ENCODE measurements at regions not wholly inside any gene's neighbourhood (a gene's known extent, or its start where the extent isn't known, plus 50 kb on each side); places are given as distances from the start of the nearest gene placed in this dataset.

DNA sequence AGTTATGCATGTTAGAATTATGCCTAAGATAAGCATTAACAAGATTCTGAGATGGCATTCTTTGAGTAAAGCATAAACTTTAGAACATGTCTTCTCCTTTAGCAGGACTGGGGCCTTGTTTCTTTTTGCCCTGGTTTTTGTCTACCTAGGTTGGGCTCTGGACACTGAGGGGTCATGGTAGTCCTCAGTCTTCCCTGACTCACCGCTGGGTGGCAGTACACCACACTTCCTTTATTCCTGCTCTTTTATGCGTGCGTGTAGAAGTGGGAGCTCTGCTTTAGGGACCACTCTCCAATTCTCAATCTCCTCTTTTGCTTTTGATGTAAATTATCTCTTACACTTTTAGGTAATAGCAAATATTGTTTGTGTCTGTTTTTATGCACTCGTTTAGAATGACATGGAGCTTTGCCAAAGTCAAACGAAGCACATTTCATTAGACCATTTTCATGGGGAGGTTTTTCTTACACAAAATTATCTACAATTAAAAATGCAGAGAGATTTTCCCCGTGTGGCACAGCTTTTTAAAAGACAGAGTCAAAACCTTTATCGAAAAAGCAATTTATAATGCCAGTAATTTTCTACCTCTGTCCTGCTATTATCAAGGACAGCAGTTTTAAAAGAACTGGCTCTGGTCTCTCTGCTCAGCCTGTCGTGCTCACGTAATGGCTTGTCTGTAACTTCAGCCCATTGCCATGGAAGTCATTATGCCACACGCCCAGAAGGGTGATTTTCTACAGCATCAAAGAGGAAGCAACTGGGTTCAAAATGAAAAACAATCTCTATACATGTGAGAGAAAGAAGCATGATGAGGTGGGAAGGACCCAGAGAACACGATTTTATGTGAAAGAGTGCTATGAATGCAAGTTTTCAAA lies 413.9 kb downstream of the COG6 start:
- in situ Hi-C loops (cut with HindIII; ENCODE audit: low sequenced_read_pairs): no loop called here

DNA sequence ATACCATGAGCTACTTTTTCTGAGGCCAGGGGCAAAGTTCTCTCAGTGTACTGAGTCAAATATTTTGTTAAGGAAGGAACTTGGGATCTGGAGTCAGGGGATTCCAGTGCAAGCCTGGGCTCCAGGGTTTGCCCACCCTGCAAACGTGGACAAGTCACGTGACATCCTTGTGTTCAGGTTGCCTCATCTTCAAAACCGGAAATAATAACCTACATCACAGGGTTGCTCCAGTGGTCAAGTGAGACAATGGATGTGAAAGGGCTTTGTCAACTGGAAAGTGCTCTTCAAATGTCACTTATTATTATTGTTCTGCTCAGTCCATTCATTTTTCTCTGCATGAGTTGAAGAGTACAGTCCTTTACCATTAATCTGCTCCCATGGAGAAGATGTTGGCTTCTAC lies 414.9 kb downstream of the COG6 start:
- in situ Hi-C loops (cut with HindIII; ENCODE audit: low sequenced_read_pairs): no loop called here

DNA sequence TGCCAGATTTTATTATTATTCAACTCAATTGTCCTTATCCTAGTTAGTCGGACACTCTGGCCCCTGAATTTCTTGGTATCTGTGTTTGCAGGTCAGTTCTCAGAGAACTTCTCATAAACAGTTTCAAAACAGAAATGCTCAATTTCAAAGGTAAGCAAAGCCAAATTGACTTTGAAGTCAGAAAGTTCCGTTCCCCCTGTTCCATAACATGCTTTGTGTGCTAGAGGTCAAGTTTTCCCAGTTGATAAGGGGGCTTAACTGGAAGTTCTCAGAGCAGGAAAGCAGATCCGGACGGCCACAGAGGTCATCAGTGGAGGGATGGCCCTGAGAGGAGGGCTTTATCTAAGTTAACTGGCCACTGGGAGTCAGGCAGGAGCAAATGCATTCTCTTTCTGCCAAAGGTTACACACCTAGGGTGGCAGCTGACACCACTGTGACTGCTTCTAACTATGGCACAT lies 417.2 kb downstream of the COG6 start:
- in situ Hi-C loops (cut with HindIII; ENCODE audit: low sequenced_read_pairs): no loop called here

DNA sequence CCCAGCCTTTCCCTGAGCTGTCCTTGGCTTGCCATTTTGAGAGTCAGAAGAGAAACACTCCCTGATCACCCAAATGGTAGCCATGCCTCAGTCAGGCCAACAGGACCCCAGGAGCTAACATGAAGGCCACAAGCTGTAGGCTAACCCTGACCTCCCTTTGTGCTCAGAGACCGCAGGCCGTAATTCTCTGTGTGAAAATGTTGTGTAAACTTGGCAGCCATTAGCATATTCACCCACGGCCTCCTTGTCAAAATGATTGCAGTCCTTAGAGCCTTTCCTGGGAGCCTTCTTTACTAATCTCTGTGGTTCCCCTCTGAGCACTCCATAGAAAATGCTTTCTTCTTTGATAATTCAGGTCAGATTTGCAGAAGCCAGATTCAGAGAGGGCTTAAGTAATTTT lies 418.9 kb downstream of the COG6 start:
- in situ Hi-C loops (cut with HindIII; ENCODE audit: low sequenced_read_pairs): no loop called here

DNA sequence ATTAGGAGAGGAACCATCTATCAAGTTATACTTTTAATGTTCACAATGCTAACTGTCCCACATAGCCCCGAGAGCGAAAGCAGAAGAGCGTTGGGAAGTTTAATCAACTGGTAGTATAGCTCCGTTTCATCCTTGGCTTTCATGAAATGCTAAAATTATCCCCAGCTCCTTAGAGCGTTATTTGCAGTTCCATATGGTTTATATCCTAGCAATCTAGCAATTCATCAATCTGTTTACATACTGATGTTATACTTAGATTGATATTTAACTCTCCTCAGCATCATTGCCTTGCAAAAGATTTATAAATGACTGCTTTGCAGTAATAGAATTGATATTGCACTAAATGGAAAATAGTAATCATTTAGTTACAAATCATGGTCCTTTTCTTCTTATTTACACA lies 419.8 kb downstream of the COG6 start:
- in situ Hi-C loops (cut with HindIII; ENCODE audit: low sequenced_read_pairs): no loop called here

DNA sequence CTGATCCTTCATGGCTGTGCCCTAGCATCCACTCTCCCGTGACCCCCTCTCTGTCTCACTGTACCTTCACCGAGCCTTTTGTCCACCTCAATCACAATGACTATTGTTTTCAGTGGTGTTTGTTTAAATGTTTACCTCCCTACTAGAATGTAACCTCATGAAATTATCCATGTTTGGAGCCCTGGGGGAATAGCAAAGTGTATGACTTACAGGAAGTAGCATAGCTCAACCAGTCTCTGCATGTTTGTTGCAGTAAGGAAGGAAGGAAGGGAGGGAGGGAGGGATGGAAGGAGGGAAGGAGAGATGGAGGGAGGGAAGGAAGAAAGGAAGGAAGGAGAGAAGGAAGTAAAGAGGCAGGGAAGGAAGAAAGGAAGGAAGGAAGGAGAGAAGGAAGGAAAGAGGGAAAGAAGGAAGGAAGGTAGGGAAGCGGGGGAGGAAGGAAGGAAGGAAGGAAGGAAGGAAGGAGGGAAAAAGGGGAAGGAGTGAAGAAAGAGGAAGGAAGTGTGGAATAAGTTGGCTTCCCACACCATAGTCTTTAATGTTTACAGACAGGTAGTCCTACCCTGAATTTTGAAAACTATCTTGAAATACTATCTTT lies 421.4 kb downstream of the COG6 start:
- in situ Hi-C loops (cut with HindIII; ENCODE audit: low sequenced_read_pairs): no loop called here

DNA sequence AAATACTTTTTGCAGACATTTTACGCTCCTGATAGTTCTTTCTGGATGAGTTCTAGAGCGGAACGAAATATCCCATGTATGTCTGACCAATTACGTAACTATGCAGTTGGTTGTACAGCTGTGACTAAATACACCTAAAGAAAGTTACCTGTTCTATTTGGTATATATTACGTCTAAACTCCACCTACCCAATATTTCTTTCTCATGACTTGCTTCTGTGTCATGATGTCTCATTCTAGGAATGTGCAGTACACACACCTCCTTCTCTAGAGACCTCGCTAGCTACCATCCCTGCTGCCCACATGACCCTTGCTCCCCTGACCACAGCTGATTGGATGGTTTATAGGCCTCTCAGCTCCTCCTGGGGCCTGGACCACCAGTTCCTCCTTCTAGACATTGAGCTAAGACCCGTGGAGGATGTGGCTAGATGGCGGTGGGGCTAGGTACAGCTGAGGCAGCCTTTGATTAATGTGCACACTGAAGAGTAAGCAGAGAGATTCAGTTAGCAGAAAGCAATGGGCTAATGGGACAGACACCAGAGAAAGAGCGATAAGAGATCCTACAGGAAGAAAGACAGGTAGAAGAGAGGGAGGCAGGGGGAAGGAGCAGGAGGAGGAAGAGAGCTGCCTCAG lies 422.1 kb downstream of the COG6 start:
- in situ Hi-C loops (cut with HindIII; ENCODE audit: low sequenced_read_pairs): no loop called here

DNA sequence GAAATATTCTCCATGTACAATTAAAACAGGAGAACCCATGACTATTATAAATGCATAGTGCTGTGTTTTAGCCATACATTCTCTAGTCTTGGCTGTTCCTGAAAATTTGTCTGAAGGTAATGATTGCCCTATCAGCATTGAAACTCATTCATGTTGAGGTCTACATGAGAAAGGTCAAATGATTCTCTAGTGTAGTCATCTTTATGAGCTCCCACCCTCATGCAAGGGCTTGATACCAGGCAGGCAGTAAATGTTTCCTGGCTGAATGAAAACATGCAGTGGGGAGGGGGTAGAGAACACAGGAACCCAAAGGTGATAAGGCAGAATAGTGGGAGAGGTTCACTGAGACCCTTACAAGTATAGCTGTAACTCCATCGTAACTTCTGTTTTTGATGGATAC lies 424.3 kb downstream of the COG6 start:
- in situ Hi-C loops (cut with HindIII; ENCODE audit: low sequenced_read_pairs): no loop called here

DNA sequence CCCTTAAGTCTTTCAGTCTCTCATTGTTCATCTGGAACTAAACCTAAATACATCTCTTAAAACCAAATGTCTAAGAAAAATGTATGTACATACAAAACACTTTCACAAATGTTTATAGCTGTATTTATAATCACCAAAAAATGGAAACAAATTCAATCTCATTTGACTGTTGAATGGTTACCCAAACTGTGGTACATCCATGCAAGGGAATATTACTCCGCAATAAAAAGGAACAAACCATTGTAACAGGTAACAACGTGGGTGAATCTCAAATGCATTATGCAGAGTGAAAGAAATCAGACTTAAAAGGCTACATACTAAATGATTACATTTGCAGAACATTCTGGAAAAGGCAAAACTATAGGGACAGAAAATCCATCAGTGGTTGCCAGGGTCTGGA lies 425.2 kb downstream of the COG6 start:
- in situ Hi-C loops (cut with HindIII; ENCODE audit: low sequenced_read_pairs): no loop called here

DNA sequence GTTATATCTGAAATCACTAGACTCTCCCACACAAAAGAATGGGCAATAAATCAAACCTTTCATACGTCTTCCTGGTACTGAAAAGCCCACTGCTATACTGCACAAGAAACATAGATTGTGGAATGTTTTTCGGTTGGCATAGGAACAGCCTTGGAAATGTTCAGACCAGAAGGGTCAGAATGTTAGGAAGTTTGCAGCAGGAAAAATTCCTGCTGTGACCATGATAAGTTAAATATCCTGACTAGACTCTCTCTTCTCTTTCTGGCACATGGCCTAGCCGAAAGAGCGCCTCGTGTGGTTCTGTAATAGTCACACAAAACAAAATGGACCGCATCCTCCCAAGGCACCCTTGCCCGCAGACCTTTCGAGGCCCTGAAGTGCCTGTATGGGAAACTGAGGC lies 427.2 kb downstream of the COG6 start:
- in situ Hi-C loops (cut with HindIII; ENCODE audit: low sequenced_read_pairs): no loop called here

DNA sequence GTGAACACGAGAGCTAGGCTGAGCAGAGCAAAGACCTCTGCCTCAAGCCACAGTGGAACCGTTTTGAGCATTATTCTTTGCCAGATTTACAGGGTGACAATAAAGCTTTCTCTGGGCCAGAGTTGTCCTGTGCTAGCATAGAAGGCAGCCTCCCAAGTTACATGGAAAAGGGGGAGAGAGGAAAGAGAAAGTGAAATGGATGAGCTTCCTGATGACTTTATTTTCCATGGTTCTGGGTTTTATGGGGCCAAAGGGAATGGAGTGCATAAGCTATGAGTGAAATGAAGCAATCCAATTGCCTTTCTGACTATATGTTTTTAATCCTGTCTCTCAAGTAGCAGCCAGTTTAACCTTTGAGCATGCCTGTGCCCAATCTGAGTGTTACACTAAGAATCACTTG lies 428.4 kb downstream of the COG6 start:
- in situ Hi-C loops (cut with HindIII; ENCODE audit: low sequenced_read_pairs): no loop called here

DNA sequence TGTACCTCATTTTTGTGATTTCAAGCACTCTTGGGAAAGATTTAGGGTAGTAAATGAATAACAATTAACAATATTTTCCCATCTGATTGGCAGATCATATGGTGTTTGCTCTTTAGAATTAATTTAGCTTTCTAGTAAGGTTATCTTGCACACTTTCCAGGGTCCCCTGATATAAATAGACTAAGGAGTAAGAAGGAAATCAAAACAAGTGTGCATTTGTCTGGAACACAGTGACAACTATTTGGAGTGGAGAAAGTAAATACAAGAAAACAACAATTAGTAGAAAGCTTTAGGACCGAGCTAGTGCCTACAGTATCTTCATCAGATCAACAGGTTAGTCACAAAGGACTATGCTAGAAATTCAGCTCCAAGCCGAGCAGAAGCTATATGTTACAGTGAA lies 429.5 kb downstream of the COG6 start:
- in situ Hi-C loops (cut with HindIII; ENCODE audit: low sequenced_read_pairs): no loop called here

DNA sequence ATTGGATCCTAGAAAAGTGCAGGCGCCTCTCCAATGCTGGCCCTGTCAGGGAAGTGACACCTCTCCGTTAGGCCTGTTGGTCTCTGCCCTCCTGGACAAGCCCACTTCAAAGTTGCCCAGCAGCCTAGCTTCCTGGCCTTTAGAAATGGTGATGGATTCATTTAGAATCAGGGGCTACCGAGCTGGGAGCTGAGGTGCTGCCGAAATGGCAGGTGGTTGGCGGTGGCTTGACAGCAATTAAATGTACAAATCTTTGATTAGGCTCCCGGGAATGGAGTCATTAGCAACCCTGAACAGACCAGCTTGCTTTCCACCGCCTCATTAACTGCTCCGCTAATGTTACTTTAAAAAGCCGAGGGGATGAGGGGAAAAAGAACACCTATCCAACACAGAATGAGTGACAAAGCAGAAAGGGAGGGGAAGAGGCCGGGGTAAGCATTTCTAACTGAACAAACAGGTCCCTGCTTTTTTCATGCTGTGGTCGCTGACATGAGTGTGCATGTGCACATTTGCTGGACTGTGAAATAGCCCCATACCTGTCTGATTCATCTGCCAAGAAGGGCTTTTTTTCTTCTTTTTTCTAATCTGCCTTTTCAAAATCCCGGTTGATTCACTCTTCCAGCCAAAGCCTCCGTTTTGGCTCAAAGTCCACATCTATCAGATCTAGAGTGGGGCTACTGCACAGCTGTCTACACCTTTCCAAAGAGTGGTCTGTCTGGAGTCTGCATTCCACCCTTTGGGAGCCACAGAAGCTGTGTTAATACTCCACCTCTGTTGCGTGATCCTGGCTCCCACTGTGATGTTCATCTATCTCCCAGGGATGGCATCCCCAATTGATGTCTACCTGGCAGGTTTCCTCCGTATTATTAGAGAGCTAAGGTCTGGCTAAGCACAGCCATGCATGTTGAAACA lies 431.9 kb downstream of the COG6 start:
- in situ Hi-C loops (cut with HindIII; ENCODE audit: low sequenced_read_pairs): no loop called here

DNA sequence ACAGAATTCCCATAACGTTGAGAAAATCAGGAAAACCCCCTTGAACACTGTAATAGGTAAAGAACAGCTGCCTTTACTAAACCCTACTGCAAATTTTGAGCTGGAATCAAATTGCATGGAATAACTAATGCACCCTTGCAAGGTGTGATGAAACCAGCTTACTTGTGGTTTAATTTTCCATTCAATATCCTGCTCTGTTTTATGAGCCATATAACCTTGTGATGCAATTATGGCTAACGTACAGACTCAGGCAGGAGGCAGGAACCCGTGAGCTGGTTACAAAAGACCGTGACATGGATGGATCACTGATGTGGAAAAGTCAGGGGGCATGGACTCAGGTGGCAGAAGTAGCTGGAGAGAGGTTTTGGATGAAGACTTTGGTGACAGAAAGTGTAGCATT lies 438.6 kb downstream of the COG6 start:
- in situ Hi-C loops (cut with HindIII; ENCODE audit: low sequenced_read_pairs): no loop called here

DNA sequence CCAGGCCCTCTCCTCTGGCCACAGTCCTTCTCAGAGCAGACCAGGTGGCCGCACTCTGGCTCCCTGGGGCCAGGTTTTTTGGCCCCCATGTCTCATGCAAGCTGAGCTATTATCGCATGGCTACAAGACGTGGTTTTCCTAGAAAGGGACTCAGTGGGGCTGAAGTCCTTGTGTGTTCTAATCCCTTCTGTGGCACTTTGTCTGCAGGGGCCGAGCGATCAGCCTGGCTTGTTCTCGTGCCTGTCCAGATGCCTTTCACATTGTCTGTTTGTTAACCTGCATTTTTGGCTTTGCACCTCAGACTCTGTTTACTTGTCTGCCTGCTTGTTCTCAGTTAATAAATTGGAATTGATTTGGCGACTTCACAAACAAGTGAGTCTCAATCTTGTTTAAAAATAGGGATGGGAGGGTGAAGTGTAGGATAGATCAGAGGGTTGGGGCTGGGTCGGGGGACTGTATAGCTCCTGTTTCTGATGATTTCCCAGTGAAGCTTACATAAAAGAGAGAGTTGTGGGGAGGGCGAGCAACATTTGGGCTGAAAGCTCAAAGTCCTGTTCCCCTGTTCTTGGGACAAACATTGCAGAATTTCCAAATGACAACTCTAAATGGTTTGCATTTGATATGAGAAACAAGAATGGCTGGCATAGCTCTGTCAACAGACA lies 440.4 kb downstream of the COG6 start:
- in situ Hi-C loops (cut with HindIII; ENCODE audit: low sequenced_read_pairs): loop anchor here (5.0 kb wide), 1 partner anchor 106 kb away; no protein-coding TSS in a partner anchor

DNA sequence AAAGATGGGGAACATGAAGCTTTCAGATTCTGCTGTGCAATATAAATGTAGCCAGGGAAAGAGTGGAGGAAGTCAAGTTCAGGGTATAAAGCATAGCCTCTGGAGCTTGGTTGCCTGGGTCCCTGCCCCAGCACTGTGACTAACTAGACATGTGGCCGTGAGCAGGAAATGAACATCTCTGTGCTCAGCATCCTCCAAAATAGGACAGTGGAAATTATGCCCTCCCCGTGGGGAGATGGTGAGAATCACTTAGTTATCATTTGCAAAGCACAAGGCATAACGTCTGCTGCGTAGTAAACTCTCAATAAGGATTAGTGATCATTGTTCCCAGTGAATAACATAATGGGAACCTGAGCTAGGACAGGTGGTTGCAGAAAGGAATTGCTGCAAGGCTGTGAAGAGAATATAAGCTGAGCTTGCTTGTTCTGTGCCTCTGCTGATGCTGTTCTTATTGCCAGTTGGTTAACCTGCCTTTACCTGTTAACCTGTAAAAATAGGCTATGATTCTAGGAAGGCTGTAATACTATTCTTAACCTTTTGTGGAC lies 441.0 kb downstream of the COG6 start:
- in situ Hi-C loops (cut with HindIII; ENCODE audit: low sequenced_read_pairs): loop anchor here (5.0 kb wide), 1 partner anchor 106 kb away; no protein-coding TSS in a partner anchor

DNA sequence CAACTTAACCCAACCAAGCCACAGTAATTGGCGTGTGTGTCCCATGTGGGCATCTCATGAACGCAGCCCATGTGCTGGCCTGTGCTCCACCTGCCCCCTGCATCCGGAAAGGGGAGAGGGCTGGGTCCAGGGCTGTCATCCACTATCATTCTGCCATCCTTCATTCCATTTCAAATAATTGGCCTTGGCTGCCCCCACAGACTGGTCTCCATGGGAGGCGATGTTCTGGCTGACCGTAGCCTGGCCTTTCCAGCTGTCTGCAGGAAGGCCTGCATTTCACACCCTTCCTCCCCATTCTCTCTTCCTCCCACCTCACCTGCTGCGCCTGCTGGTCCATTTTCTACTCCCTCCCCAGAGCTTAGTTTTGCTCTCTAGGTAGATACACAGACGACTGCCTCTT lies 442.8 kb downstream of the COG6 start:
- in situ Hi-C loops (cut with HindIII; ENCODE audit: low sequenced_read_pairs): loop anchor here (5.0 kb wide), 1 partner anchor 104 kb away; no protein-coding TSS in a partner anchor

DNA sequence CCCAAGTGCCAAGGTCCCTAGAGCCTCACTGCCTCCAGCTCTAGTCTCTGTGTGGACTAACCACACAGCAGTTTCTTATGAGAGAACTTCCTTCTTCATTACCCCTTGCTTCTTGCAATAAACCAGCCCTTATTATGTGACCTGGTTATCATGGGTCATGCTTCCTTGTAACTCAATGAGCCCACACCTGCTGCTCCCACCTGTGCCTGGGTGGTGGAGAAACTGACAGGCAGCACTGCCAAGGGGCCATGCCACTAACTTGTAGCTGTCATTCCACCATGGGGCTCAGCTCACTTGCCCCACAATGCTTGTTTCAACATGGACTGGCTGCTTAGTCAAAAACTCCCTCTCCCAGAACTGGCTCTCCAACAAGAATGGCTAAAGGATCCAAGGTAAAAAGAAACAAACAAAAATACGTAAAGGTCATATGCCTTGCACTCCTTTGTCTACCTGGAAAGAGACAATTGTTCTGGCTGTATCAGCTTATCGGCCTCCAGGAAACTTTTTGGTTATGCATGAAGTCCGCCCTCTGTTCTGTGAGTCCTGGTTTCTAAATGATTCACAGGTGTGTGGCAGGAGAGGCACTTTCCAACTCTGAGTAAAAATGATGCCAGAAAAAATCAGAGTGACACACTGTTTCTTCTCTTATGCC lies 446.4 kb downstream of the COG6 start:
- in situ Hi-C loops (cut with HindIII; ENCODE audit: low sequenced_read_pairs): no loop called here

DNA sequence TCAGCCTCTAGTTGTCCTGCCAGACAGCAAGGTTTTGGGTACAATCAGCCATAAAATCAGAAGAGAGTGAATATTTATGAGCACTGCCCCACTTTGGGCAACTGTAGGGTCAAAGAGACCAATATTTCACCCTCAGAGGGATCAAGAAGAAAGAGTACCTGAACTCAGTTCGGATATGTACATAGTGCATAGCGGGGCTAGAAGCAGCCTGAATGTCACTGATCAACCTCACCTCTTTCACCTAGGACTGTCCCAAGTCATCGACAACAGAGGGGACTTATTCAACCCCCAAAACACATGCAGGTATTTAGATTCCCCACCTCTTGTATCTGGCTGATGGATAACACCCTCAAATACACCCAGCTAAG lies 446.9 kb downstream of the COG6 start:
- in situ Hi-C loops (cut with HindIII; ENCODE audit: low sequenced_read_pairs): no loop called here

DNA sequence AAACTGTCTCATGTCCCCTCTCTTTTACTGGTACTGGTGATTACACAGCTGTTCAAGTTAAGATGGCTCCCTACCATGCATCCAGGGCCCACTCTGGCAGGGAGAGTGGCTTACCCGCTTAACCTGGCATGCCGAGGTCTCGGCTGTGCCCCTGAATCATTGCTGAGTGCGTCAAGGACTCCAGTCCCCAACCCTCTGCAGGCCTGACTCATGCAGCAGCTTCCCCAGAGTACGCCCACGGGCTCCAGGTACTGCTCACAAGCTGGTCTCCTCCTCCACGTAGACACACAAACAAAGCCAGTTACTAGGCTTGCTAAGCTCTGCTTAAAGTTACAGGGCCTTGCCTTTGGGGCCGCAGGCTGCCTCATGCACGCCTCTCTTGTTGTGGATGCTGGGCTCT lies 447.4 kb downstream of the COG6 start:
- in situ Hi-C loops (cut with HindIII; ENCODE audit: low sequenced_read_pairs): no loop called here
